HG03135 (cell line): ENCODE measurements at regions not wholly inside any gene's neighbourhood (a gene's known extent, or its start where the extent isn't known, plus 50 kb on each side); places are given as distances from the start of the nearest gene placed in this dataset.

Experiments used
- ATAC-seq: cut with Tn5 transposase; IDR thresholded peaks from one replicate; pipeline ENCODE4 v1.9.1; 2021; ENCODE audit warnings: mild to moderate bottlenecking, moderate library complexity; ENCODE audit not compliant: unreplicated experiment

- no peak for ATAC-seq
Observed at GRCh38 chr6:155523821-155524651, 68.4 kb upstream of the NOX3 start.

- no peak for ATAC-seq
Observed at GRCh38 chr6:155521719-155522118, 66.1 kb upstream of the NOX3 start.

- no peak for ATAC-seq
Observed at GRCh38 chr6:155520078-155520477, 64.4 kb upstream of the NOX3 start.

GRCh38 chr6:155519176-155519738, 63.6 kb upstream of the NOX3 start:
- ATAC-seq = no peak

GRCh38 chr6:155517294-155517693, 61.7 kb upstream of the NOX3 start:
- no peak for ATAC-seq

- no peak for ATAC-seq
Observed at GRCh38 chr6:155510879-155511278, 55.2 kb upstream of the NOX3 start.

GRCh38 chr6:155509743-155510475, 54.3 kb upstream of the NOX3 start:
- ATAC-seq = no peak

- no peak for ATAC-seq
Observed at GRCh38 chr6:155505608-155505989, 50.0 kb upstream of the NOX3 start.
